Inferior parietal cortex (tissue), 1 donor: ENCODE measurements at regions not wholly inside any gene's neighbourhood (a gene's known extent, or its start where the extent isn't known, plus 50 kb on each side); places are given as distances from the start of the nearest gene placed in this dataset.

Source experiments
- DNase-seq: peaks from one replicate; pipeline ENCODE4 v3.0.0-alpha.2; 2016; ENCODE audit errors: extremely low spot score

- DNase-seq: no peak
Observed at GRCh38 chr10:110355141-110355831, 50.6 kb upstream of the SMNDC1 start.

- DNase-seq: no peak
Observed at GRCh38 chr10:110355922-110356627, 51.4 kb upstream of the SMNDC1 start.

GRCh38 chr10:110356628-110357245, 52.0 kb upstream of the SMNDC1 start:
- DNase-seq: no peak

GRCh38 chr10:110357252-110357780, 52.6 kb upstream of the SMNDC1 start:
- no peak for DNase-seq

GRCh38 chr10:110357871-110358270, 53.2 kb upstream of the SMNDC1 start:
- no peak for DNase-seq

GRCh38 chr10:110358278-110358677, 53.6 kb upstream of the SMNDC1 start:
- DNase-seq: no peak

- DNase-seq: no peak
Observed at GRCh38 chr10:110358869-110359629, 54.3 kb upstream of the SMNDC1 start.

GRCh38 chr10:110360857-110361474, 56.2 kb upstream of the SMNDC1 start:
- DNase-seq: no peak

- no peak for DNase-seq
Observed at GRCh38 chr10:110361800-110362456, 57.2 kb upstream of the SMNDC1 start.

- peak; percentile 39 for DNase-seq
Observed at GRCh38 chr10:110363572-110364411, 59.1 kb upstream of the SMNDC1 start.

- no peak for DNase-seq
Observed at GRCh38 chr10:110364531-110364937, 59.8 kb upstream of the SMNDC1 start.

- no peak for DNase-seq
Observed at GRCh38 chr10:110365356-110366143, 60.8 kb upstream of the SMNDC1 start.

- DNase-seq: no peak
Observed at GRCh38 chr10:110366635-110367034, 61.9 kb upstream of the SMNDC1 start.

GRCh38 chr10:110368002-110368401, 63.3 kb upstream of the SMNDC1 start:
- DNase-seq: no peak

- no peak for DNase-seq
Observed at GRCh38 chr10:110368556-110368955, 63.8 kb upstream of the SMNDC1 start.

GRCh38 chr10:110370006-110370405, 65.3 kb upstream of the SMNDC1 start:
- DNase-seq: no peak

- no peak for DNase-seq
Observed at GRCh38 chr10:110372656-110373055, 67.9 kb upstream of the SMNDC1 start.

- DNase-seq: no peak
Observed at GRCh38 chr10:110373059-110373458, 68.3 kb upstream of the SMNDC1 start.
